ENCODE measurements at regions not wholly inside any gene's neighbourhood (a gene's known extent, or its start where the extent isn't known, plus 50 kb on each side); places are given as distances from the start of the nearest gene placed in this dataset.

- Histone ChIP-seq H3K27ac (ENCODE audit: low read depth in 1 of 2, low read length in 2 of 2) (no peak overlapping the region), H3K36me3 (ENCODE audit: control insufficient read depth in 4 of 4, insufficient read depth in 3 of 4, low read depth in 1 of 4, low read length in 3 of 4) (peaks cover 0 to 10% (median 4%) of the 10 kb centered on the region in 4 donors)
These were observed 59.9 kb downstream of the GPR65 start for GRCh38 chr14:88064841-88065240.

GRCh38 chr14:88069677-88070076 lies 64.7 kb downstream of the GPR65 start:
- Histone ChIP-seq H3K9ac (ENCODE audit: low read depth in 1 of 2, low read length in 2 of 2) (no peak overlapping the region), H3K4me3 (ENCODE audit: low read depth in 1 of 3, low read length in 3 of 3) (no peak overlapping the region), H3K4me1 (ENCODE audit: control insufficient read depth in 4 of 4, insufficient read depth in 4 of 4, low read length in 3 of 4) (peaks cover 0 to 1% (median 0%) of the 10 kb centered on the region in 4 donors), H3K9me3 (ENCODE audit: control insufficient read depth in 4 of 4, low read length in 3 of 4) (peaks cover 0 to 13% (median 4%) of the 10 kb centered on the region in 4 donors), H3K36me3 (ENCODE audit: control insufficient read depth in 4 of 4, insufficient read depth in 3 of 4, low read depth in 1 of 4, low read length in 3 of 4) (peaks cover 0 to 17% (median 4%) of the 10 kb centered on the region in 4 donors), H3K27me3 (ENCODE audit: control insufficient read depth in 4 of 4, insufficient read depth in 4 of 4, low read length in 3 of 4) (no peaks in the 10 kb centered on the region), H3K27ac (ENCODE audit: low read depth in 1 of 2, low read length in 2 of 2) (no peak overlapping the region)
- no peak for DNase-seq (ENCODE audit: low spot score)
- TF ChIP-seq FOXA1 (IDR thresholded peaks at IDR 0.05) = no peak
- no peak for TF ChIP-seq CTCF (IDR thresholded peaks at IDR 0.05; ENCODE audit: low read depth, low read length, missing input control)
- TF ChIP-seq JUND (IDR thresholded peaks at IDR 0.05) = no peak
- no peak for TF ChIP-seq NR2F2 (IDR thresholded peaks at IDR 0.05)
- no peak for TF ChIP-seq ATF3 (IDR thresholded peaks at IDR 0.05)
- TF ChIP-seq TAF1 (conservative IDR thresholded peaks at IDR 0.05) = no peak
- TF ChIP-seq HNF4G (IDR thresholded peaks at IDR 0.05) = no peak
- TF ChIP-seq FOXA2 (IDR thresholded peaks at IDR 0.05) = no peak
- no peak for TF ChIP-seq MAX (IDR thresholded peaks at IDR 0.05)
- TF ChIP-seq GABPA (IDR thresholded peaks at IDR 0.05 in 1 of 2, conservative IDR thresholded peaks at IDR 0.05 in 1 of 2) = no peak
- no peak for TF ChIP-seq EGR1 (IDR thresholded peaks at IDR 0.05; ENCODE audit: low read depth in 2 of 2)
- no peak for TF ChIP-seq ZBTB33 (IDR thresholded peaks at IDR 0.05)
- TF ChIP-seq SP1 (IDR thresholded peaks at IDR 0.05) = no peak
- no peak for TF ChIP-seq YY1 (IDR thresholded peaks at IDR 0.05)
- 84% methylated on average over 1 of the region's 1 CpG for WGBS

More at GRCh38 chr14:88064841-88065240, 59.9 kb downstream of the GPR65 start:
- no peak overlapping the region for H3K9ac ChIP-seq (ENCODE audit: low read depth in 1 of 2, low read length in 2 of 2)
- WGBS = 94% methylated on average over 4 of the region's 4 CpGs
- no peak overlapping the region for H3K4me3 ChIP-seq (ENCODE audit: low read depth in 1 of 3, low read length in 3 of 3)
- no peaks in the 10 kb centered on the region for H3K27me3 ChIP-seq (ENCODE audit: control insufficient read depth in 4 of 4, insufficient read depth in 4 of 4, low read length in 3 of 4)
- H3K9me3 ChIP-seq (ENCODE audit: control insufficient read depth in 4 of 4, low read length in 3 of 4) = peaks cover 0 to 6% (median 3%) of the 10 kb centered on the region in 4 donors
- H3K4me1 ChIP-seq (ENCODE audit: control insufficient read depth in 4 of 4, insufficient read depth in 4 of 4, low read length in 3 of 4) = no peaks in the 10 kb centered on the region
- no peak for DNase-seq (ENCODE audit: low spot score)
- TF ChIP-seq RAD21 (IDR thresholded peaks at IDR 0.05) (no peak), GABPA (IDR thresholded peaks at IDR 0.05 in 1 of 2, conservative IDR thresholded peaks at IDR 0.05 in 1 of 2) (no peak)
